Mucosa of descending colon (tissue), 3 donors: ENCODE measurements at regions not wholly inside any gene's neighbourhood (a gene's known extent, or its start where the extent isn't known, plus 50 kb on each side); places are given as distances from the start of the nearest gene placed in this dataset.

Experiments used
- ATAC-seq: fragments of 200-7000 bp; cut with Tn5 transposase; one replicate; pipeline ENCODE4 v1.9.1; 2020; ENCODE audit warnings: mild to moderate bottlenecking, moderate library complexity
- DNase-seq, 3 donors: peaks; one replicate each; pipeline ENCODE4 v3.0.0-alpha.2; 2020
- H3K36me3 ChIP-seq: fragments of 200-600 bp; one replicate; pipeline ENCODE4 v1.8.0; 2021; ENCODE audit warnings: low read depth, mild to moderate bottlenecking
- H3K4me1 ChIP-seq: fragments of 200-600 bp; one replicate; pipeline ENCODE4 v1.8.0; 2021; ENCODE audit warnings: low read depth, mild to moderate bottlenecking
- H3K4me3 ChIP-seq: fragments of 200-600 bp; one replicate; pipeline ENCODE4 v1.8.0; 2021; ENCODE audit warnings: mild to moderate bottlenecking
- H3K9me3 ChIP-seq: fragments of 200-600 bp; one replicate; pipeline ENCODE4 v1.8.0; 2021; ENCODE audit warnings: mild to moderate bottlenecking
- CTCF ChIP-seq: fragments of 200-600 bp; IDR thresholded peaks from one replicate; pipeline ENCODE4 v1.8.0; 2022; ENCODE audit warnings: antibody characterized with exemption, mild to moderate bottlenecking
- intact Hi-C, 2 donors: fragments of 100-400 bp; cut with DNase I in 1 of 2; cut with micrococcal nuclease in 1 of 2; formaldehyde crosslinking; loops; one replicate each; pipeline versions ENCODE4 v1.11.0 to v1.11.1; 2022; cut with DNase I, micrococcal nuclease
- donor health status: DM: no; HTN: no; CAD: no; lungs with moderate emphysema.
- donor health status: DM: no; HTN: no; CAD: no.
- donor health status: DM: no; HTN: yes; CAD: no.

GRCh38 chr4:12500409-12500808, 983.7 kb downstream of the RAB28 start:
- DNase-seq (no peak), ATAC-seq (no peak)
- Histone ChIP-seq H3K4me3 (no peak overlapping the region), H3K36me3 (no peaks in the 10 kb centered on the region), H3K9me3 (peaks cover 8% of the 10 kb centered on the region), H3K4me1 (peaks cover 11% of the 10 kb centered on the region)
- TF ChIP-seq CTCF: no peak
- intact Hi-C loops: no loop called here

GRCh38 chr4:12499693-12500092, 984.4 kb downstream of the RAB28 start:
- ATAC-seq (peak; percentile 93), DNase-seq (peak in 1 of 3 donors; percentile 37)
- H3K36me3 ChIP-seq: no peaks in the 10 kb centered on the region
- no peak for TF ChIP-seq CTCF
- H3K4me3 ChIP-seq: no peak overlapping the region
- peaks cover 8% of the 10 kb centered on the region for H3K9me3 ChIP-seq
- peaks cover 11% of the 10 kb centered on the region for H3K4me1 ChIP-seq
- intact Hi-C loops: no loop called here

GRCh38 chr4:12495211-12495610, 988.9 kb downstream of the RAB28 start:
- ATAC-seq: no peak
- Histone ChIP-seq H3K4me3 (no peak overlapping the region), H3K9me3 (no peaks in the 10 kb centered on the region), H3K4me1 (peaks cover 11% of the 10 kb centered on the region), H3K36me3 (no peaks in the 10 kb centered on the region)
- intact Hi-C loops: no loop called here
- DNase-seq: no peak
- no peak for TF ChIP-seq CTCF

- ATAC-seq (peak; percentile 99), DNase-seq (peak in 1 of 3 donors; percentile 35)
- H3K36me3 ChIP-seq: no peaks in the 10 kb centered on the region
- no peak for TF ChIP-seq CTCF
- H3K9me3 ChIP-seq: no peaks in the 10 kb centered on the region
- intact Hi-C loops: no loop called here
- peaks cover 7% of the 10 kb centered on the region for H3K4me1 ChIP-seq
- H3K4me3 ChIP-seq: no peak overlapping the region
Measured at GRCh38 chr4:12492730-12493393, 991.3 kb downstream of the RAB28 start.

- no peaks in the 10 kb centered on the region for H3K36me3 ChIP-seq
- peak; percentile 9 for ATAC-seq
Measured at GRCh38 chr4:12488672-12489071, 995.5 kb downstream of the RAB28 start.

More at GRCh38 chr4:12488672-12489071, 995.5 kb downstream of the RAB28 start:
- H3K4me1 ChIP-seq: peaks cover 7% of the 10 kb centered on the region
- DNase-seq: no peak
- intact Hi-C loops: no loop called here
- no peak for TF ChIP-seq CTCF
- no peaks in the 10 kb centered on the region for H3K9me3 ChIP-seq
- H3K4me3 ChIP-seq: no peak overlapping the region
